Astrocyte (in vitro differentiated cells and primary cell): ENCODE measurements at regions not wholly inside any gene's neighbourhood (a gene's known extent, or its start where the extent isn't known, plus 50 kb on each side); places are given as distances from the start of the nearest gene placed in this dataset.

Experiments
- DNase-seq: peaks from one replicate; pipeline ENCODE4 v3.0.0-alpha.2; 2010; ENCODE audit warnings: low read depth
- FAIRE-seq: peaks from 2 replicates; lab custom pipeline; 2011; peaks lifted over from hg19 to GRCh38; lab: Jason Lieb, UNC
- H2AFZ ChIP-seq: 2 replicates; pipeline ENCODE4 v1.6.0; 2012; ENCODE audit warnings: low read depth, low read length, inconsistent platforms
- H3K27ac ChIP-seq: 2 replicates; pipeline ENCODE4 v1.5.1; 2011; ENCODE audit warnings: low read depth, low read length, inconsistent platforms
- H3K27me3 ChIP-seq: 2 replicates; pipeline ENCODE4 v1.6.0; 2011; ENCODE audit warnings: low read length, inconsistent platforms; ENCODE audit not compliant: insufficient read depth
- H3K36me3 ChIP-seq: 2 replicates; pipeline ENCODE4 v1.5.1; 2011; ENCODE audit warnings: low read length, inconsistent platforms; ENCODE audit not compliant: insufficient read depth
- H3K4me1 ChIP-seq: 2 replicates; pipeline ENCODE4 v1.5.1; 2011; ENCODE audit warnings: low read length, inconsistent platforms; ENCODE audit not compliant: insufficient read depth
- H3K4me2 ChIP-seq: 2 replicates; pipeline ENCODE4 v1.6.0; 2012; ENCODE audit warnings: low read length, inconsistent platforms
- H3K4me3 ChIP-seq: 2 replicates; pipeline ENCODE4 v1.5.1; 2011; ENCODE audit warnings: low read depth, mild to moderate bottlenecking, low read length, inconsistent platforms; ENCODE audit not compliant: insufficient read depth
- H3K79me2 ChIP-seq: 2 replicates; pipeline ENCODE4 v1.6.0; 2012; ENCODE audit warnings: mild to moderate bottlenecking, low read length, inconsistent platforms; ENCODE audit not compliant: insufficient read depth
- H3K9ac ChIP-seq: 2 replicates; pipeline ENCODE4 v1.6.0; 2012; ENCODE audit warnings: mild to moderate bottlenecking, low read length, inconsistent platforms
- H3K9me3 ChIP-seq: 2 replicates; pipeline ENCODE4 v1.5.1; 2012; ENCODE audit warnings: low read depth, mild to moderate bottlenecking, low read length, inconsistent platforms; ENCODE audit not compliant: insufficient read depth
- H4K20me1 ChIP-seq: 2 replicates; pipeline ENCODE4 v1.6.0; 2012; ENCODE audit warnings: low read length, inconsistent platforms; ENCODE audit not compliant: insufficient read depth
- H3K27ac Mint-ChIP-seq: one replicate; pipeline ENCODE4 v1.8.0; 2021; ENCODE audit warnings: mild to moderate bottlenecking, mixed read lengths; ENCODE audit not compliant: unreplicated experiment
- H3K27me3 Mint-ChIP-seq: one replicate; pipeline ENCODE4 v1.8.0; 2021; ENCODE audit warnings: low read depth, mixed read lengths; ENCODE audit not compliant: unreplicated experiment
- H3K36me3 Mint-ChIP-seq: one replicate; pipeline ENCODE4 v1.8.0; 2021; ENCODE audit warnings: low read depth, mixed read lengths; ENCODE audit not compliant: unreplicated experiment
- H3K4me1 Mint-ChIP-seq: one replicate; pipeline ENCODE4 v1.8.0; 2021; ENCODE audit warnings: low read depth, mixed read lengths; ENCODE audit not compliant: unreplicated experiment
- H3K4me3 Mint-ChIP-seq: one replicate; pipeline ENCODE4 v1.8.0; 2021; ENCODE audit warnings: mild to moderate bottlenecking, moderate library complexity, mixed read lengths; ENCODE audit not compliant: unreplicated experiment
- H3K9me3 Mint-ChIP-seq: one replicate; pipeline ENCODE4 v1.8.0; 2021; ENCODE audit warnings: mild to moderate bottlenecking, mixed read lengths; ENCODE audit not compliant: unreplicated experiment
- EZH2 ChIP-seq: IDR thresholded peaks from 2 replicates; pipeline ENCODE4 v1.6.1; 2012; ENCODE audit warnings: mild to moderate bottlenecking, low read length, inconsistent platforms; ENCODE audit not compliant: insufficient read depth
- TF ChIP-seq, protein P1 (sequence below): IDR thresholded peaks from 2 replicates; pipeline ENCODE4 v1.5.1; 2011; ENCODE audit warnings: low read depth, mild to moderate bottlenecking, inconsistent platforms, low read length, moderate library complexity; ENCODE audit not compliant: insufficient read depth

DNA sequence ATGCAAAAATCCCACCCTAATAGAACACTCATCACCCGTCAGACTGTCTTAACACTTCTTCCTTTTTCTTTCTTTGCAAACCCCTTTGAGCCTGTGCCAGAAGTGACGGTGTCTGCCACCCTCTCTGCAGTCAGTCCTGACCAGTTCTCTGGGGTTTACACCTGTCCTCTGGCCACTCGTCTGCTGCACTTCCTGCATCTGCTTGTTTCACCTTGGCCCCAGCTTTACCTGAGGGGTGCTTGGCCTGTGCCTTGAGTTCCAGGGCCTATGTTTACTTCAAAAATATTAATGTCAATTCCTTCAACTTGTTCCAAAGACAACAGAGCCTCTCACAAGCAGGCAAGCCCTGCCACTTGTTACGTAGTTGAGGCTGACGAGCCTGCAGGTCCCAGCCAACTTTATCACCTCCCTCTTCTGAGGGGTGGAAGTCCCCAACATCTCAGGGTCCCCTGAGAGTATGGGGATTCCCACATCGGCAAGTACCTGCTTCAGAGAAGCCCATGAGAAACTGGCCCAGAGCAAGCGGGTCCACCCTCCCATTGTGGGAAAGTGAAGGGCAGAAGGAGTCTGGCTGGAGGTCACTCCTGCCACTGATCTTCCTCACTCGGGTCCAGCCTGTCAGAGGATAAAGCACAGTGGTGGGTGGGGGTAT lies 205.4 kb downstream of the DAD1 start:
- no peaks in the 10 kb centered on the region for H4K20me1 ChIP-seq
- FAIRE-seq (no peak), DNase-seq (no peak)
- no peak overlapping the region for H3K27ac Mint-ChIP-seq
- TF ChIP-seq, protein P1, sequence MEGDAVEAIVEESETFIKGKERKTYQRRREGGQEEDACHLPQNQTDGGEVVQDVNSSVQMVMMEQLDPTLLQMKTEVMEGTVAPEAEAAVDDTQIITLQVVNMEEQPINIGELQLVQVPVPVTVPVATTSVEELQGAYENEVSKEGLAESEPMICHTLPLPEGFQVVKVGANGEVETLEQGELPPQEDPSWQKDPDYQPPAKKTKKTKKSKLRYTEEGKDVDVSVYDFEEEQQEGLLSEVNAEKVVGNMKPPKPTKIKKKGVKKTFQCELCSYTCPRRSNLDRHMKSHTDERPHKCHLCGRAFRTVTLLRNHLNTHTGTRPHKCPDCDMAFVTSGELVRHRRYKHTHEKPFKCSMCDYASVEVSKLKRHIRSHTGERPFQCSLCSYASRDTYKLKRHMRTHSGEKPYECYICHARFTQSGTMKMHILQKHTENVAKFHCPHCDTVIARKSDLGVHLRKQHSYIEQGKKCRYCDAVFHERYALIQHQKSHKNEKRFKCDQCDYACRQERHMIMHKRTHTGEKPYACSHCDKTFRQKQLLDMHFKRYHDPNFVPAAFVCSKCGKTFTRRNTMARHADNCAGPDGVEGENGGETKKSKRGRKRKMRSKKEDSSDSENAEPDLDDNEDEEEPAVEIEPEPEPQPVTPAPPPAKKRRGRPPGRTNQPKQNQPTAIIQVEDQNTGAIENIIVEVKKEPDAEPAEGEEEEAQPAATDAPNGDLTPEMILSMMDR: no peak
- no peak for TF ChIP-seq EZH2
- H3K4me1 ChIP-seq: peaks cover 22% of the 10 kb centered on the region
- H3K36me3 ChIP-seq: no peaks in the 10 kb centered on the region
- no peak overlapping the region for H3K4me3 ChIP-seq
- H3K79me2 ChIP-seq: no peaks in the 10 kb centered on the region
- peaks cover 24% of the 10 kb centered on the region for H3K4me1 Mint-ChIP-seq
- H3K4me3 Mint-ChIP-seq: no peak overlapping the region
- peaks cover 1% of the 10 kb centered on the region for H3K9me3 Mint-ChIP-seq
- no peak overlapping the region for H3K9ac ChIP-seq
- peaks cover 9% of the 10 kb centered on the region for H3K27me3 Mint-ChIP-seq
- no peak overlapping the region for H3K4me2 ChIP-seq
- H2AFZ ChIP-seq: no peak overlapping the region
- no peaks in the 10 kb centered on the region for H3K36me3 Mint-ChIP-seq
- H3K27ac ChIP-seq: no peak overlapping the region
- no peaks in the 10 kb centered on the region for H3K9me3 ChIP-seq
- peaks cover 3% of the 10 kb centered on the region for H3K27me3 ChIP-seq

DNA sequence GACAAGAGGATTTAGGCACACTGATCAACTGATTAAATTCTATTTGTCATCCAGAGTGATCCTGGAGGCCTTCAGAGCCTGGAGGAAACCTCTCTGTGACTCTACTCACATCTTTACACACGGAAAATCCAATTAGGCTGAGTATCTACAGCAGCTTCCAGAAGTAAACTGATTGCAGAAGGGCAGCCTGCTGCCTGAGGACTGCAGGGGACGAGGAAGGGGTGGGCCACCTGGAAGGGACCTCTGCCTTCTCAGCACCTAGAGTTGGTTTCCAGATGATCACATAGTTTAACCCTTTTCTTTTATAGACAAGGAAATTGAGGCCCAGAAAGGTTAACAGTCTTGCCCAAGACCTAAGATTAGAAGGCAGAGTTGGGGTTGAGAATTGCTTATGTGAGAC lies 206.1 kb downstream of the DAD1 start:
- Histone ChIP-seq H3K27ac (no peak overlapping the region), H3K4me1 (peaks cover 20% of the 10 kb centered on the region), H3K9ac (no peak overlapping the region), H3K36me3 (no peaks in the 10 kb centered on the region), H3K79me2 (no peaks in the 10 kb centered on the region), H3K9me3 (no peaks in the 10 kb centered on the region), H4K20me1 (no peaks in the 10 kb centered on the region), H3K27me3 (peaks cover 3% of the 10 kb centered on the region), H2AFZ (no peak overlapping the region), H3K4me3 (no peak overlapping the region), H3K4me2 (no peak overlapping the region)
- H3K4me1 Mint-ChIP-seq: peaks cover 20% of the 10 kb centered on the region
- H3K4me3 Mint-ChIP-seq: no peak overlapping the region
- DNase-seq (no peak), FAIRE-seq (no peak)
- H3K27me3 Mint-ChIP-seq: peaks cover 9% of the 10 kb centered on the region
- TF ChIP-seq EZH2: no peak
- TF ChIP-seq, protein P1: no peak
- no peak overlapping the region for H3K27ac Mint-ChIP-seq
- no peaks in the 10 kb centered on the region for H3K36me3 Mint-ChIP-seq
- H3K9me3 Mint-ChIP-seq: peaks cover 1% of the 10 kb centered on the region

DNA sequence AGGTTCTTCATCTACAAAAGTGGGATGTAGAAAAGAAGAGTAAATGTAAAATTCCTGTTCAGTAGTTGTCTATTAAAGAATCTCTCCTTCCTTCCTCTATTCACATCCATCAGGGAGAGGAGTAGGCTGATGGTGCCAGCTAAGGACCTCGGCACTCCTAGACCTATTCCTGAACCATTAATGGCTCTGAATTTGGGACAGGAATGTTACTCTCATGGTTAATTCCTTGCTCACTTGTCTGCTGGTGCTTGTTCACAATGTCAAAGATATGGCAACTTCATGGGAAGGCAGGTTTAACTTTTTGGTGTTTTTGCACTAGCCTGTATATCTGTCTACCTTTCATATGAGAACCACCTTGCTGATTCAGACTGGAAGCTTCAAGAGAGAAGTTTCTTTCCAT lies 206.6 kb downstream of the DAD1 start:
- Histone ChIP-seq H3K27ac (no peak overlapping the region), H3K4me1 (peaks cover 20% of the 10 kb centered on the region), H3K27me3 (peaks cover 3% of the 10 kb centered on the region), H3K4me3 (no peak overlapping the region), H3K36me3 (no peaks in the 10 kb centered on the region), H3K4me2 (no peak overlapping the region), H4K20me1 (no peaks in the 10 kb centered on the region), H3K9me3 (no peaks in the 10 kb centered on the region), H3K79me2 (no peaks in the 10 kb centered on the region), H2AFZ (no peak overlapping the region), H3K9ac (no peak overlapping the region)
- DNase-seq (no peak), FAIRE-seq (no peak)
- peaks cover 9% of the 10 kb centered on the region for H3K27me3 Mint-ChIP-seq
- peaks cover 1% of the 10 kb centered on the region for H3K9me3 Mint-ChIP-seq
- TF ChIP-seq, protein P1: no peak
- no peak for TF ChIP-seq EZH2
- no peak overlapping the region for H3K27ac Mint-ChIP-seq
- no peaks in the 10 kb centered on the region for H3K36me3 Mint-ChIP-seq
- no peak overlapping the region for H3K4me3 Mint-ChIP-seq
- H3K4me1 Mint-ChIP-seq: peaks cover 20% of the 10 kb centered on the region
